Activated T-helper 9 cell treated with anti-CD3 and anti-CD28 coated beads, Interleukin-2, amount 50 U/mL, for 16 hours (primary cell): ENCODE measurements at regions not wholly inside any gene's neighbourhood (a gene's known extent, or its start where the extent isn't known, plus 50 kb on each side); places are given as distances from the start of the nearest gene placed in this dataset.
A peak's percentile ranks its signal among the peaks of the same experiment; 100 is the strongest.

ENCODE experiments used
- DNase-seq: peaks from one replicate; pipeline ENCODE4 v3.0.0-alpha.2; 2020; ENCODE audit warnings: low read depth

DNA sequence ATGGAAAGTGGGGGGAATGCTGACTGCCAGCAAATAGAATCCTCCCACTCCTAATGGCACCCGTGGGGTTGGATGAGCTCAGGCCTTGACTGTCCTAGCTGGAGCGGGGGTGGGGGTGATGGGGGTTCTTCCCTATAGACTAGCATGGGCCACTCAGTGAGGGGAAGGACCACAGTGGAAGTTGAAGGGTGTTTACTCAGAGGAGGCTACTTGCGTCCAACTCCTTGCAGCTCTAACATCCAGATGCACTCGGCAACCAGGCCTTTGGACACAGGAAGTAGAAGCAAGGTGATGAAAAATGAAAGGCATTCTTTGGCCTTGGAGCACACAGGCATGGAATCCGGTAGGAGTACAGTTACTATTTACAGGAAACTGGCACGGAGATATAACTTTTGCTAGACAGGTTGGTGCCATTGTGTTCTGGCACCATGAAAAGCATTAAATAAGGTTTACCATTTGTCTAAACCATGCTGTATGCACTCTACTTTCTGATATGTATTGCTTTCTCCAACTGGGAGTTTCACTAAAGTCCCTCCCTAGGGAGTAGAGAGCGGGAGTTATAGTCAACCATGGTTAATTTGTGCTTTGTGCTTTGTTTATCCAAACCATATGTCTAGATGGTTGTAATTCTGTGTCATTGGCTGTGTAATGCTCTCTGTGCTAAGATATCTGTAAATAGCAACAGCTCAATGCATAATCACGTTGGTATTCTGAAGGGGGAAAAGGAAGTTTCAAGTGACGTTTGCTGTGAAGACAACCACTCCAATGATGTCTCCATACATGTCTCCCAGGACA is 125.3 kb downstream of the TSHZ3 start:
- DNase-seq, result no peak

- DNase-seq, result no peak
These were observed 128.7 kb downstream of the TSHZ3 start for GRCh38 chr19:31220540-31220939.

DNA sequence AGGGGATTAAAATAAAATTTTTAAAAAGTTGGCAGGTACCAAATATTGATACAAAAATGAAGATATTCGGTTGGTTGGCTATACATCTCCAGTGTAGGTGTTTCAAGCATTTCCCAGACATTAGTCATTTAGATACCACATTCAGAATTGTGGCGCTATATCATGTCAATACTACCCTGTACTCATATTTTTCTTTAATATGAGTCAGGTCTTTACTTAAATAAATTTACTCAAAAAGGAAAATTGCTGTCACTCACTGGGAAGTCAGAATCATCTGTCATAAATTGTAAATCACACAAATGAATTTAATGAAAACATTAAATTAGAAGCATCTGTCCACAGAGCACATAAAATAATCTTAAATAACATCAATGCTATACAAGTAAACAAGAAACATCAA is 134.2 kb downstream of the TSHZ3 start:
- no peak for DNase-seq

DNA sequence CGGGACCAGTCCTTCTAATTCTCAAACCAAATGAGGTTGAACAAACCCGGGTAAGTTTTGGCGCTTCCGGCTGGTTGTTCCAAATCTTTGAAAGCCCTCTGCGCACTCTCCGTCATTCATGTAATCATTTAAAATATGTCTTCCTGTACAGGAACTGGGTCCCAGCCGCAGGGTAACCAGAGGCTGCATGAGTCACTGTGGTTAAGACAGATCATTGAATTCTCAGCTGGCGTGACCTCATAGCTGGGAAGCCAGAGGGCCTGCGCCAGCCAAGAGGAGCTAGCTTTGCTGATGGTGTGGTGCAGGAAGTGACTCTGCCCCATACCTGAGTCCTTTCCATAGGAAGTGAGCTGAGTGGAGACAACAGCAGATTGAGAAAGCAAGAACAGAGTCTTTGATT is 135.2 kb downstream of the TSHZ3 start:
- peak; percentile 79 for DNase-seq

DNA sequence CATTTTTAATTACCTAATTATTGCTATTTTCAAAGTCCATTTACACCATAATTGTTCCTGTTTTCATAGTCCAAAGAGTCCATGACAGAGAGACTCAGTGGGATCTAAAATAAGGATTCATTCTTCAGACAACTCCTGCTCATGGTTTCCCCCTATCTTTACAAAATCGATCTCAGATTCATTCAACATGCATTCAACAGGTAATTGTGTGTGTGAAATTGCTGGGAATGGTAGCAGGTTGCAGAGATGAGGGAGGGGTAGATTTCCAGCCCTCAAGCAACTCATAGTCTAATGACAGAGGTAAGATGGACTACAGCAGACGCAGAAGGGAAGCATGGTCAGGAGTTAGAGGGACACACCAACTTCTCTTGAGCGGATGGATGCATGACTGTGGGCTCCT is 138.1 kb downstream of the TSHZ3 start:
- no peak for DNase-seq

- no peak for DNase-seq
These were observed 143.2 kb downstream of the TSHZ3 start for GRCh38 chr19:31205887-31206518.

GRCh38 chr19:31204115-31204514 is 145.1 kb downstream of the TSHZ3 start:
- DNase-seq, result no peak

DNA sequence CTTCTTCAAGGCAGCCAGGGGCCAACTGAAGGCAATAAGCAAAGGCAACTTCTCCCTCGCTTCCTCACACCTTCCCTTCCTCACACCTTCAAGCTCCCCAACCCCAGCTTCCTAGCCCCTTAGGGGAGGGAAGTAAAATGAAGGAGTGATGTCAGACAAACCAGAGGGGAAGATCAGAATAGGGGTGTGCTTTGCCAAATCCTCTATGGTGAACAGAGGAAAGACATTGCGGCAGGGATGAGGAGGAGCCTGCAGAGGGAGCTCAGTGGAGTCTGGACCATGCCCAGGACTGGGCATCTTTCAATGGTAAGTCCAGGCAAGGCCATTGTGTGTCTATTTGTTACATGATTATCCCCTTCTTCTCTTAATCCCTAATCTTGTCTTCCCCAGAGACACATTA is 164.0 kb downstream of the TSHZ3 start:
- DNase-seq, result no peak

GRCh38 chr19:31181535-31181934 is 167.7 kb downstream of the TSHZ3 start:
- DNase-seq, result no peak

- no peak for DNase-seq
These were observed 168.3 kb downstream of the TSHZ3 start for GRCh38 chr19:31180907-31181306.

GRCh38 chr19:31179471-31179852 is 169.8 kb downstream of the TSHZ3 start:
- no peak for DNase-seq

DNA sequence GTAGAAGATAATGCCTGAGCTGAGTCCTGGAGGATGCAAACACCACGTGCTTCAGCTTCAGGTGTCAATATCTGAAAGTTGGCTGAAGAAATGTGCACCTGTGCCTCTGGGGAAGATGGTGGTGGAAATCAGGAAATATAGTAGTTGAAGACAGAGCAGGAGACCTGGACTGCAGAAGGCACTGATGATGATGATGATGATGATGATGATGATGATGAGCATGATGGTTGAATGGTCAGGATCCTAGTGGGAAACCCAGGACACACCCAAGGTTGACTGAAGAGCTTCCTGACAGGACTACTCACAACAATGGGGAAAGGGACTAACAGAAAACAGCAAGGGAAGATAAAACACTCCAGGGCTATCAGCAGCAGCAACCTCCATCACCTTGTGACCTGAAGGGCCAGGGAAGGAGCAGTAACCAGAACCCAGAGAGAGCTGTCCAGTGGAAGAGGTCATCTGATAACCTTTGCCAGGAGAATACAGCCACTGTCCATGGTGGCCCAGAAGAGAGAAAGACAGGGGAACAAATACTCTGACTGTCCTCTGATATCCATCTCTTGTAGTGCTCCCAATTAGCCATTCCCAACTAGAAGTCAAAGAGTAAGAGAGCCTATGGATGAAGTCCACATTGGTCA is 170.3 kb downstream of the TSHZ3 start:
- no peak for DNase-seq

GRCh38 chr19:31177246-31177645 is 172.0 kb downstream of the TSHZ3 start:
- DNase-seq, result no peak

DNA sequence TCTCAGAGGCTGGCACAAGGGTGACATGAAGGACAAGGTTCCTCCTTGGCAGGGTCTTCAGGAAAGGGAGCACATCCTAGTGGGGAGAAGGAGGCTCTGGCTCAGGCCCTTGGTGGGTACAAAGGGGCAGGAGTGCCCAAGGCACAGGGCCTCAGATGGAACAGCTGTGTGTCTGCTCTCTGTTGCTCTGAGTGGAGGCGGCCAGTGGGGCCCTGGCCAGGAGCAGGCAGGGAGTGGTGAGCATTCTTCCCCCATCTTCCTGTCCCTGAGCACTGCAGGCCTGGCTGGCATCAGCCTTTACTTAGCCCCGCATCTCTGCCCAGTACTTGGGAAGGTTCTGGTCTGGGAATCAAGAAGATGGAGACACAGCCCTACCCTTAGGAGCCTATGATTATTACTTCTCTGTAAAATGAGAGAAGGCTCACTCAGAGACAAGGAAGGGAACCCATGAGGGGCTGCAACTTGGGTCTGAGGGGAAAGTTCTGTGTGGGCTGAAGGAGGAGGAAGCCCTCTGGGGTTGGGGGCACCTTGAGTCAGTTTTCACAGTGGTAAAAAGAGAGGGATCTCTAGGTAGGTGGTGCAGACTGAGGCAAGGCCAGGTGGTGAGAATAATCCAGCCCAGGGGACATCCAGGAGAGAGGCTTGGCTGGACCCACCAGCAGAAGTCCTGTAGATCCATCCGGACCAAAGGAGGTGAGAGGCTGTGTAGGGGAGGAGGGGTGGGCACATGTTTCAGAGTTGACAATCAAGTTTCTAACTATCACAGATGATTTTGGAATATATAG is 173.5 kb downstream of the TSHZ3 start:
- DNase-seq, result no peak

GRCh38 chr19:31174948-31175347 is 174.3 kb downstream of the TSHZ3 start:
- no peak for DNase-seq

DNA sequence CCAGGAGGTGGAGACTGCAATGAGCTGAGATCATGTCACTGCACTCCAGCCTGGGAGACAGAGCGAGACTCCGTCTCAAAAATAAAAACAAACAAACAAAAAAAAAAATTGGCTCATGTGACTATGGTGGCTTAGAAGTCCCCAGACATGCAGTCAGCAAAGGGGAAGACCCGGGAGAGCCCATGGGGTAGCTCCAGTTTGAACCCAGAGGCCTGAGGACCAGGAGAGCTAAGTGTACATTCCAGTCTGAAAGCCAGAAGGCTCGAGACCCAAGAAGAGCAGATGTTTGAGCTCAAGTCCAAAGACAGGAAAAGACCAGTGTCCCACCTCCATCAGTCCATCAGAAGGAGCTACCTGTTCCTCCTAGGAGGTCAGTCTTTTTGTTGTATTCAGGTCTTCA is 175.2 kb downstream of the TSHZ3 start:
- DNase-seq, result no peak

DNA sequence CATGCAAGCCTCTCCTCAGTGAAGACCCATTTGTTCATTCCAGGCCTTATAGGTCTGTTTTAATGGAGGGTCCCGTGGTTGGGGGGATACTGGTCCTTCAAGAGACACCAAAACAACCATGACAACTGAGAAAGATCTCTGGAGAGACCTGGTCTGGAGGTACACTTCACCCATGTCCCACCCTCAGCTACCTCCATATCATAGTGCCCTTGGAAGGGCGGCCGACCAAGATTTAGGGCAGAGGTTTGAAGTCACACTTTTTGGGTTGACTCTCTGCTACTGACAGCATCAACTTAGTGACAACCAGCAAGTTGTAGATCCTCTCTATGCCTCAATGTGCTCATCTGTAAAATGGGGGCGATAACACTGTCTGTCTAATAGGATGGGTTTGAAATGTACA is 177.3 kb downstream of the TSHZ3 start:
- DNase-seq, result no peak

GRCh38 chr19:31170046-31170445 is 179.2 kb downstream of the TSHZ3 start:
- DNase-seq, result no peak

- no peak for DNase-seq
These were observed 181.1 kb downstream of the TSHZ3 start for GRCh38 chr19:31168106-31168625.

- DNase-seq, result no peak
These were observed 181.5 kb downstream of the TSHZ3 start for GRCh38 chr19:31167690-31168089.

DNA sequence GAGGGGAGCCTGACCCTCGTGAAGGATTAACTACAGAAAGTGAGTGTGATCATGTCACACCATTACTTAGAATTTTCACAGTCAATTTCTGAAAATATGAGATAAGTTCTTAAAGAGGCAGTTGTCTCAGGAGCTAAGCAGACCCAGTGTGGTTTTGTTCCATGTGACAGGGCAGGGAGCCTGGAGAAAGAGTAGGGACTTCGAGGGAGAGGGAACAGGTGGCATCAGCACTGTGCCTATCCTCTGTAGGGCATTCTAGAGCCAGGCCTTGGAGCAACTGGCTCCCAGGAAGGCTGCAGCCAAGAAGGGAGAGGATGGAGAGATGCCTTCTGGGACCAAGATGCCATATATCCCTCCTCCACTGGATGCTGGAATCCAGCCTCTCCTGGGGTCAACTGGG is 183.0 kb downstream of the TSHZ3 start:
- DNase-seq, result no peak

DNA sequence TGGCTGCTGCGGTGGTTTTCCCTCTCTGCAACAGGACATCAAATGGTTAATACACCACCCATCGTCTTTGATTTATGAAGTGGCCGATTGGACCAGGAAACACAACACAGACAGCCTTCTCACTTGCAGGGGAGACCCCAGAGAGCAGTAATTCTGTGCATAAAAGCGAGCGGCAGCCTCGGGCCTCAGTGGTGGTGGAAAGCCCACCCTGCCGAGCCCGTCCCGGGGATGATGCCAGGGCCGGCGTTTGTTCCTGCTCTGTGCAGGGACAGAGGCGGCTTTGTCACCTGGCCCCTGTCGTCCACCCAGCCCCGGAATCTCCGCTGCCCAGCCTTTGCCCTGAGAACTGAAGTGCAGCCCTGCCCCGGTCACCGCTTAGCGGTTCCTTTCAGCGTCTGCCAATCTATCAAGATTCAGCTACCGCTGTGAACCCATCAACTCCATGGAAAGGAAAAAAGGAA is 184.4 kb downstream of the TSHZ3 start:
- DNase-seq, result no peak
